H9 (cell line): ENCODE measurements at regions not wholly inside any gene's neighbourhood (a gene's known extent, or its start where the extent isn't known, plus 50 kb on each side); places are given as distances from the start of the nearest gene placed in this dataset.

Experiments used
- DNase-seq: peaks from one replicate; pipeline ENCODE4 v3.0.0-alpha.2; 2017
- H2AFZ ChIP-seq: one replicate; pipeline ENCODE4 v1.6.1; 2013; ENCODE audit warnings: mild to moderate bottlenecking, low read length, control low read depth, moderate library complexity
- H2AK5ac ChIP-seq: 2 replicates; pipeline ENCODE4 v1.6.1; 2013; ENCODE audit warnings: low read length, control low read depth, mixed read lengths; ENCODE audit not compliant: insufficient read length
- H2BK120ac ChIP-seq: one replicate; pipeline ENCODE4 v1.6.1; 2013; ENCODE audit warnings: low read depth, mild to moderate bottlenecking, low read length, control low read depth, inconsistent platforms; ENCODE audit not compliant: poor library complexity, severe bottlenecking
- H2BK12ac ChIP-seq: 2 replicates; pipeline ENCODE4 v1.6.1; 2013; ENCODE audit warnings: low read length, control low read depth, mixed read lengths, low read depth; ENCODE audit not compliant: insufficient read length
- H2BK15ac ChIP-seq: 2 replicates; pipeline ENCODE4 v1.6.1; 2013; ENCODE audit warnings: low read depth, low read length, control low read depth
- H2BK20ac ChIP-seq: one replicate; pipeline ENCODE4 v1.6.1; 2013; ENCODE audit warnings: low read depth, mild to moderate bottlenecking, low read length, control low read depth, inconsistent platforms; ENCODE audit not compliant: poor library complexity, severe bottlenecking
- H2BK5ac ChIP-seq: 2 replicates; pipeline ENCODE4 v1.6.1; 2013; ENCODE audit warnings: low read length, control low read depth, mixed read lengths; ENCODE audit not compliant: insufficient read length
- H3K14ac ChIP-seq: 2 replicates; pipeline ENCODE4 v1.6.1; 2013; ENCODE audit warnings: low read length, control low read depth; ENCODE audit not compliant: insufficient read depth
- H3K18ac ChIP-seq: 2 replicates; pipeline ENCODE4 v1.6.1; 2013; ENCODE audit warnings: low read depth, mild to moderate bottlenecking, mixed read lengths, low read length, control low read depth; ENCODE audit not compliant: insufficient read length
- H3K23ac ChIP-seq: 2 replicates; pipeline ENCODE4 v1.6.1; 2013; ENCODE audit warnings: low read length, control low read depth, mixed read lengths, low read depth; ENCODE audit not compliant: insufficient read length
- H3K23me2 ChIP-seq: 2 replicates; pipeline ENCODE4 v1.6.1; 2013; ENCODE audit warnings: low read depth, mild to moderate bottlenecking, mixed read lengths, low read length, control low read depth; ENCODE audit not compliant: insufficient read length, poor library complexity, severe bottlenecking
- H3K27ac ChIP-seq: 2 replicates; pipeline ENCODE4 v1.5.1; 2013; ENCODE audit warnings: low read length, control low read depth, mixed read lengths, low read depth; ENCODE audit not compliant: insufficient read length
- H3K27me3 ChIP-seq: 2 replicates; pipeline ENCODE4 v1.6.1; 2013; ENCODE audit warnings: low read length, control low read depth, inconsistent platforms; ENCODE audit not compliant: insufficient read depth
- H3K4ac ChIP-seq: 2 replicates; pipeline ENCODE4 v1.6.1; 2013; ENCODE audit warnings: low read depth, mild to moderate bottlenecking, control low read depth, inconsistent platforms, low read length, moderate library complexity
- H3K4me1 ChIP-seq: 2 replicates; pipeline ENCODE4 v1.6.1; 2013; ENCODE audit warnings: low read length, control low read depth, inconsistent platforms; ENCODE audit not compliant: insufficient read depth
- H3K4me2 ChIP-seq: 2 replicates; pipeline ENCODE4 v1.6.1; 2013; ENCODE audit warnings: low read length, control low read depth, mixed read lengths; ENCODE audit not compliant: insufficient read length, insufficient read depth
- H3K56ac ChIP-seq: 2 replicates; pipeline ENCODE4 v1.6.1; 2013; ENCODE audit warnings: low read depth, mild to moderate bottlenecking, mixed read lengths, low read length, control low read depth; ENCODE audit not compliant: insufficient read length
- H3K79me1 ChIP-seq: 2 replicates; pipeline ENCODE4 v1.6.1; 2013; ENCODE audit warnings: low read depth, mild to moderate bottlenecking, moderate library complexity, low read length, control low read depth, inconsistent platforms; ENCODE audit not compliant: insufficient read depth, poor library complexity, severe bottlenecking
- H3K79me2 ChIP-seq: 2 replicates; pipeline ENCODE4 v1.6.1; 2013; ENCODE audit warnings: low read length, control low read depth, inconsistent platforms; ENCODE audit not compliant: insufficient read depth
- H3K9ac ChIP-seq: 2 replicates; pipeline ENCODE4 v1.6.1; 2013; ENCODE audit warnings: low read length, control low read depth, mixed read lengths; ENCODE audit not compliant: insufficient read length; ENCODE audit errors: extremely low read depth
- H3K9me3 ChIP-seq: one replicate; pipeline ENCODE4 v1.6.1; 2013; ENCODE audit warnings: low read depth, low read length, inconsistent platforms; ENCODE audit not compliant: control insufficient read depth
- H3T11ph ChIP-seq: one replicate; pipeline ENCODE4 v1.6.1; 2013; ENCODE audit warnings: mild to moderate bottlenecking, low read length, control low read depth, inconsistent platforms
- H4K20me1 ChIP-seq: one replicate; pipeline ENCODE4 v1.6.1; 2013; ENCODE audit not compliant: control insufficient read depth, insufficient read length, insufficient read depth
- H4K5ac ChIP-seq: 2 replicates; pipeline ENCODE4 v1.6.1; 2013; ENCODE audit warnings: low read depth, mild to moderate bottlenecking, mixed read lengths, low read length, control low read depth; ENCODE audit not compliant: insufficient read length
- H4K8ac ChIP-seq: replicated peaks from 2 replicates; pipeline ENCODE4 v1.6.1; 2013; ENCODE audit warnings: low read length, control low read depth, mixed read lengths, low read depth; ENCODE audit not compliant: insufficient read length
- H4K91ac ChIP-seq: 2 replicates; pipeline ENCODE4 v1.6.1; 2013; ENCODE audit warnings: low read depth, mild to moderate bottlenecking, moderate library complexity, mixed read lengths, low read length, control low read depth; ENCODE audit not compliant: insufficient read length
- H3K27ac Mint-ChIP-seq, 3 experiments: 2 replicates in 2 of 3; 3 replicates in 1 of 3; pipeline ENCODE4 v1.8.0; 2020 to 2021; ENCODE audit warnings: mixed read lengths in 3 of 3, mild to moderate bottlenecking in 1 of 3, moderate library complexity in 1 of 3
- H3K27me3 Mint-ChIP-seq: 2 replicates; pipeline ENCODE4 v1.8.0; 2021; ENCODE audit warnings: low read depth, mild to moderate bottlenecking, moderate library complexity, mixed read lengths
- H3K36me3 Mint-ChIP-seq, 3 experiments: 2 replicates in 2 of 3; 3 replicates in 1 of 3; pipeline ENCODE4 v1.8.0; 2020 to 2021; ENCODE audit warnings: low read depth in 3 of 3, mixed read lengths in 3 of 3; ENCODE audit not compliant: insufficient read depth in 1 of 3
- H3K4me1 Mint-ChIP-seq, 2 experiments: 2 replicates each; pipeline ENCODE4 v1.8.0; 2020; ENCODE audit warnings: mixed read lengths in 2 of 2
- H3K4me3 Mint-ChIP-seq, 2 experiments: 2 replicates in 1 of 2; 3 replicates in 1 of 2; pipeline ENCODE4 v1.8.0; 2020 to 2021; ENCODE audit warnings: mild to moderate bottlenecking in 2 of 2, mixed read lengths in 2 of 2, moderate library complexity in 1 of 2
- H3K9me3 Mint-ChIP-seq, 2 experiments: 2 replicates in 1 of 2; 3 replicates in 1 of 2; pipeline ENCODE4 v1.8.0; 2020; ENCODE audit warnings: mild to moderate bottlenecking in 2 of 2, mixed read lengths in 2 of 2, moderate library complexity in 1 of 2
- WGBS: extraction: QIAGEN DNeasy Blood & Tissue Kit; methylation state at CpG from one replicate; pipeline ENCODE4 v1.1.7; 2013; ENCODE audit warnings: missing lambda C conversion rate, low lambda C conversion rate, mixed read lengths; ENCODE audit not compliant: insufficient read length; ENCODE audit errors: extremely low coverage; 5-methylcytosine and 5-hydroxymethylcytosine counted together
- TF ChIP-seq, protein P1 (sequence below): fragments of 200-600 bp; sonication (generic); conservative IDR thresholded peaks from 3 replicates; pipeline ENCODE4 v1.8.0; 2021; ENCODE audit warnings: antibody characterized with exemption, mild to moderate bottlenecking

DNA sequence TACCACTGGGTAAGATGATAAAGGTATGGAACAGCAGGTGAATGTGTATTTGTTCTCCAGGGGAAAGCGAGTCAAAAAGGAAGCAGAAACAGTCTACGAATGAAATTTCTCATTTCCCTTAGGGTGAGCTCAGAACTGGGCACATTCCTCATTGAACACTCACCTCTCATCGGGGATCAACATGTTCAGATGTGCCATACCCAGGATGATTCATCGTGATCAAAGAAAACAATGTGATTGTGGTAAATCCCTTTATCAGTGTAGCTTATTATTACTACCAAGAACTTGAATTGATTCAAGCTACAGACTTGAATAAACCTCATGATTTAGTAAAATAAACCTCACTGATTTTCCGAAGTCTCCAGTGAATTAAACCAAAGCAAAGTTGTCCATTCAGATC, 72.1 kb downstream of the GJD2 start:
- no peaks in the 10 kb centered on the region for H3K36me3 Mint-ChIP-seq
- H2BK12ac ChIP-seq, result no peak overlapping the region
- no peak overlapping the region for H2BK120ac ChIP-seq
- no peak overlapping the region for H3K56ac ChIP-seq
- no peak overlapping the region for H3K9ac ChIP-seq
- no peak overlapping the region for H2BK15ac ChIP-seq
- H3K4ac ChIP-seq, result no peak overlapping the region
- no peaks in the 10 kb centered on the region for H3K27me3 ChIP-seq
- H3K23ac ChIP-seq, result no peak overlapping the region
- no peaks in the 10 kb centered on the region for H3K79me2 ChIP-seq
- DNase-seq, result no peak
- H3K79me1 ChIP-seq, result no peaks in the 10 kb centered on the region
- H3K4me3 Mint-ChIP-seq, result no peak overlapping the region
- H3K9me3 ChIP-seq, result no peaks in the 10 kb centered on the region
- H3K9me3 Mint-ChIP-seq, result peaks cover 0 to 2% of the 10 kb centered on the region in 2 experiments; a peak in 1 of 5 replicates
- no peak overlapping the region for H2AK5ac ChIP-seq
- H3K4me1 Mint-ChIP-seq, result no peaks in the 10 kb centered on the region
- H3K27ac ChIP-seq, result no peak overlapping the region
- H3K4me2 ChIP-seq, result no peak overlapping the region
- no peak overlapping the region for H4K5ac ChIP-seq
- no peaks in the 10 kb centered on the region for H4K20me1 ChIP-seq
- no peak overlapping the region for H3T11ph ChIP-seq
- H3K27ac Mint-ChIP-seq, result no peak overlapping the region
- no peaks in the 10 kb centered on the region for H3K27me3 Mint-ChIP-seq
- no peak overlapping the region for H2BK20ac ChIP-seq
- H3K23me2 ChIP-seq, result no peaks in the 10 kb centered on the region
- H2BK5ac ChIP-seq, result no peak overlapping the region
- TF ChIP-seq, protein P1, sequence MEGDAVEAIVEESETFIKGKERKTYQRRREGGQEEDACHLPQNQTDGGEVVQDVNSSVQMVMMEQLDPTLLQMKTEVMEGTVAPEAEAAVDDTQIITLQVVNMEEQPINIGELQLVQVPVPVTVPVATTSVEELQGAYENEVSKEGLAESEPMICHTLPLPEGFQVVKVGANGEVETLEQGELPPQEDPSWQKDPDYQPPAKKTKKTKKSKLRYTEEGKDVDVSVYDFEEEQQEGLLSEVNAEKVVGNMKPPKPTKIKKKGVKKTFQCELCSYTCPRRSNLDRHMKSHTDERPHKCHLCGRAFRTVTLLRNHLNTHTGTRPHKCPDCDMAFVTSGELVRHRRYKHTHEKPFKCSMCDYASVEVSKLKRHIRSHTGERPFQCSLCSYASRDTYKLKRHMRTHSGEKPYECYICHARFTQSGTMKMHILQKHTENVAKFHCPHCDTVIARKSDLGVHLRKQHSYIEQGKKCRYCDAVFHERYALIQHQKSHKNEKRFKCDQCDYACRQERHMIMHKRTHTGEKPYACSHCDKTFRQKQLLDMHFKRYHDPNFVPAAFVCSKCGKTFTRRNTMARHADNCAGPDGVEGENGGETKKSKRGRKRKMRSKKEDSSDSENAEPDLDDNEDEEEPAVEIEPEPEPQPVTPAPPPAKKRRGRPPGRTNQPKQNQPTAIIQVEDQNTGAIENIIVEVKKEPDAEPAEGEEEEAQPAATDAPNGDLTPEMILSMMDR, result no peak
- no peak overlapping the region for H4K91ac ChIP-seq
- H4K8ac ChIP-seq, result no peak overlapping the region
- no peak overlapping the region for H3K14ac ChIP-seq
- no peak overlapping the region for H2AFZ ChIP-seq
- WGBS, result no CpG with 5 or more reads among the region's 5 CpGs
- no peak overlapping the region for H3K18ac ChIP-seq
- no peaks in the 10 kb centered on the region for H3K4me1 ChIP-seq
